ENCODE measurements at regions not wholly inside any gene's neighbourhood (a gene's known extent, or its start where the extent isn't known, plus 50 kb on each side); places are given as distances from the start of the nearest gene placed in this dataset.

DNA sequence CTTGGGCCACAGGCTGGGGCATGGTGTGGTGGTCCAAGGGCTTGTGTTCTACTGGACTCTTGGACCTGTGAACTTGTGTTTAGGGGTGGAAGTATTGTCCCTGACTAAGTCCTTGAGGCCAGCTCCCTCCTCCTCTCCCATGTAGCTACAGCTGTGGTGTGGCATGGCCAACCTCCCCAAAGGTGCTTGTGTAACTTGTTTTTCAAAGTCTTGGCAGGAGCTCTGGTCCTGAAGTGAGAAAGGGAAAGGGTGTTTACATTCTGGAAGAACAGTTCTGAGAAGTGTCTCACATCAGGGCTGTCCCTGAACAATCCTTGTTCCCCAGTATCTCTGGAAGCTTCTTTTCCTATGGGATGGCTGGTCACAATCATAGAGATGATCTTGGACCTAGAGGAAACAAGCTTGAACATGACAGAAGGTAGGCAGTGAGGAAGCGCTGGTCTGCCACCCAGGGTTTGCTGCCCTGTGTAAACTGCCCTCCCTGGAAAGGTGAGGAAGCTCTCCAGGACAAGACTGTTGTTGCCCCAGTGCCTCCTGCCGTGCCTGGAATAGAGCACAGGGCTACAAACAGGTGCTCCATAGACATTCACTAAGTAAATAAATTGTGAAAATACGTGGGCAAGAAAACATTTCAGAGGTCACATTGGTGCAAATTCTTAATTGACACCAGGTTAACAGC, 64.6 kb upstream of the KLF9 start:
- Histone ChIP-seq H3K4me3 (peak overlapping the region; percentile 59), H3K27ac (peak overlapping the region; percentile 94), H3K9me3 (no peaks in the 10 kb centered on the region), H3K27me3 (ENCODE audit: insufficient read depth in 3 of 3, low read length in 2 of 3) (no peaks in the 10 kb centered on the region), H3K4me1 (peaks cover 63% of the 10 kb centered on the region), H3K36me3 (ENCODE audit: insufficient read depth in 1 of 2, low read depth in 1 of 2) (no peaks in the 10 kb centered on the region)
- ATAC-seq, result peak; percentile 23 to 43 (median 37)
- TF ChIP-seq, protein P1, sequence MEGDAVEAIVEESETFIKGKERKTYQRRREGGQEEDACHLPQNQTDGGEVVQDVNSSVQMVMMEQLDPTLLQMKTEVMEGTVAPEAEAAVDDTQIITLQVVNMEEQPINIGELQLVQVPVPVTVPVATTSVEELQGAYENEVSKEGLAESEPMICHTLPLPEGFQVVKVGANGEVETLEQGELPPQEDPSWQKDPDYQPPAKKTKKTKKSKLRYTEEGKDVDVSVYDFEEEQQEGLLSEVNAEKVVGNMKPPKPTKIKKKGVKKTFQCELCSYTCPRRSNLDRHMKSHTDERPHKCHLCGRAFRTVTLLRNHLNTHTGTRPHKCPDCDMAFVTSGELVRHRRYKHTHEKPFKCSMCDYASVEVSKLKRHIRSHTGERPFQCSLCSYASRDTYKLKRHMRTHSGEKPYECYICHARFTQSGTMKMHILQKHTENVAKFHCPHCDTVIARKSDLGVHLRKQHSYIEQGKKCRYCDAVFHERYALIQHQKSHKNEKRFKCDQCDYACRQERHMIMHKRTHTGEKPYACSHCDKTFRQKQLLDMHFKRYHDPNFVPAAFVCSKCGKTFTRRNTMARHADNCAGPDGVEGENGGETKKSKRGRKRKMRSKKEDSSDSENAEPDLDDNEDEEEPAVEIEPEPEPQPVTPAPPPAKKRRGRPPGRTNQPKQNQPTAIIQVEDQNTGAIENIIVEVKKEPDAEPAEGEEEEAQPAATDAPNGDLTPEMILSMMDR (IDR thresholded peaks at IDR 0.05), result no peak
- intact Hi-C loops (cut with DNase I), result no loop called here
- 38 to 47% (median 41%) methylated on average over 3 of the region's 3 CpGs for WGBS, 3 donors
- peak; percentile 41 to 77 for DNase-seq

DNA sequence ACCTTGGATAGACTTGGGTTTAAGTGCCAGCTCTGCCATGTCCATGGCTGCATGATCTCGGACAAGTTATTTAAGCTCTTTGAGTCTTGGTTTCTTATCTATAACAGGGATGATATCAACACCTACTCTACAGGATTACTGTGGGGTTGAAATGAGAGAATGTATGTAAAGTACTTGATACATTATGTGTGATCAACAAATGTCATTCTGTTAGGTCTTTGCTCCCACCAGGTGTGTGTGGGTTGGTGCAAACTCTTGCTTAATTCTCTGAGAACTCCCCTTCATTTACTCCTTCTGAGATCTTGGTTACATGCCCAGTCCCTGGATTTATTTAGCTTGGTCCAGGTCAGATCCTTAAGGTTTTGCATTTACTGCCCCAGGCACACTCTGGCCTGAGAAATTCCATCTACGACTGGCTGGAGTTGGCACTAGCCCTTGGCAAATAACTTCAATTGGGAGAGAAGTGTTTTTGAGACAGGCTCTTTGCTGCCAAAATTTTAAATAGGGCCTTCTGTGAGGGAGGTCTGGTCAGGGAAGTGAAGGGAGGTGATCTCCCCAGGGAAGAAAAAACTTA, 63.5 kb upstream of the KLF9 start:
- WGBS, 3 donors, result 34 to 58% (median 38%) methylated on average over 2 of the region's 2 CpGs
- intact Hi-C loops (cut with DNase I), result no loop called here
- TF ChIP-seq, protein P1 (IDR thresholded peaks at IDR 0.05), result no peak
- Histone ChIP-seq H3K36me3 (ENCODE audit: insufficient read depth in 1 of 2, low read depth in 1 of 2) (no peaks in the 10 kb centered on the region), H3K9me3 (no peaks in the 10 kb centered on the region), H3K4me1 (peaks cover 57% of the 10 kb centered on the region), H3K4me3 (no peak overlapping the region), H3K27ac (peak overlapping the region; percentile 94), H3K27me3 (ENCODE audit: insufficient read depth in 3 of 3, low read length in 2 of 3) (no peaks in the 10 kb centered on the region)
- ATAC-seq, result no peak
- DNase-seq, result no peak

DNA sequence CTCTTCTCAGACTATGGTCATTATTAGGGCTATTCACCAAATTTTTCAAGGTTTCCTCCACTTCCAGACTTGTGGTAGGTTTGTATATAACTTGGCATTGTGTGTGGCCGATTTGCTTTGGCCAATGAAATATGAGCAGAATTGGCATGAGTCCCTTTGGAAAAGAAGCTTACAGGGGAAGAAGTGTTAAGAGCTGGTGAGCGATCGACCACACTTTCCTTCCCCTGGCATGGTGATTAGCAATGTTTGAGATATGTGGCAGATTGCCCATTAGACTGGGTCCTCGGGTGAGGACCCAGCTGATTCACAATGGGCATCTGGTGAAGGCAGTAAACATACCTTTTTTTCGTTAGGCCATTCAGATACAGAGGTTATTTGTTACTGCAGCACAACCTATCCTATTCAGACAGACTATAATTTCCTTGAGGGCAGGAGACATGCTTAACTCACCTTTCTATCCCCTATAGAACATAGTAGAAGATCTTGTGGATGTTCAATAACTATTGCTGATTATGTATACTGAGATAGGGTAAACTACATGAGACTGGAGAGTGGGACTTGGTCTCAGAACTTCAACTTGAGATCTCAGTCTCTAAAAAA, 62.8 kb upstream of the KLF9 start:
- H3K4me3 ChIP-seq, result no peak overlapping the region
- H3K36me3 ChIP-seq (ENCODE audit: insufficient read depth in 1 of 2, low read depth in 1 of 2), result no peaks in the 10 kb centered on the region
- no peak for ATAC-seq
- no peak overlapping the region for H3K27ac ChIP-seq
- intact Hi-C loops (cut with DNase I), result no loop called here
- 41 to 54% (median 52%) methylated on average over 5 of the region's 5 CpGs for WGBS, 3 donors
- TF ChIP-seq, protein P1 (IDR thresholded peaks at IDR 0.05), result no peak
- no peak for DNase-seq
- H3K9me3 ChIP-seq, result no peaks in the 10 kb centered on the region
- no peaks in the 10 kb centered on the region for H3K27me3 ChIP-seq (ENCODE audit: insufficient read depth in 3 of 3, low read length in 2 of 3)
- peaks cover 54% of the 10 kb centered on the region for H3K4me1 ChIP-seq

DNA sequence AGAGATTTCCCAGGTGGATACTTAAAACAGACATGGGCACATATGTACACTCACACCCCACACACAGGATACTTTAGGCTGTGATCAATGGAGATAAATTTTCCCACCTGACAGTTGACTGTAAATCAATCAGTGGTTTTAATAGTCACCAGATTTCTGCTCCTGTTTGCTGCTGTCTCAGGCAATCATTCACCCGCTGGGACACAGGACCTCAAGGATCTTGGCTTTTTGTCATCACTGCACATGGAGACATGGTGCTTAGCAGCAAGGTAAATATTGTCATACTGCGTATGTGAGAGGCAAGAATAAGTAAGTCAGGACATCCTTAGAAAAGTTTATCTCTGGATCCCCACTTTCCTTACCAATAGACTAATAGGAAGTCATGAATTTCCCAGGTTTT, 60.8 kb upstream of the KLF9 start:
- TF ChIP-seq, protein P1 (IDR thresholded peaks at IDR 0.05), result no peak
- ATAC-seq, result no peak
- 21 to 32% (median 26%) methylated on average over 2 of the region's 2 CpGs for WGBS, 3 donors

More for the DNA sequence above, 60.8 kb upstream of the KLF9 start:
- intact Hi-C loops (cut with DNase I), result no loop called here
- no peak overlapping the region for H3K4me3 ChIP-seq
- no peaks in the 10 kb centered on the region for H3K36me3 ChIP-seq (ENCODE audit: insufficient read depth in 1 of 2, low read depth in 1 of 2)
- H3K9me3 ChIP-seq, result no peaks in the 10 kb centered on the region
- no peak overlapping the region for H3K27ac ChIP-seq
- H3K4me1 ChIP-seq, result peaks cover 41% of the 10 kb centered on the region
- DNase-seq, result no peak
- H3K27me3 ChIP-seq (ENCODE audit: insufficient read depth in 3 of 3, low read length in 2 of 3), result no peaks in the 10 kb centered on the region
